GM12878 (cell line): ENCODE measurements at regions not wholly inside any gene's neighbourhood (a gene's known extent, or its start where the extent isn't known, plus 50 kb on each side); places are given as distances from the start of the nearest gene placed in this dataset.

Experiments used
- ATAC-seq: fragments of 200-7000 bp; cut with Tn5 transposase; 3 replicates; pipeline ENCODE4 v1.9.1; 2020; ENCODE audit warnings: mild to moderate bottlenecking, moderate library complexity
- BruUV-seq: library from RNA; stranded (reverse); fragments of 400-500 nt; replicated peaks from 2 replicates; lab custom pipeline; 2021; lab: Mats Ljungman, UMichigan
- CTCF ChIA-PET: fragments of 300-600 bp; sonication (Branson Sonifier 250); formaldehyde crosslinking; extraction: SDS; loops from one replicate; lab custom pipeline; 2021; ENCODE audit warnings: inconsistent platforms; lab: Yijun Ruan, JAX
- POLR2A ChIA-PET: fragments of 350-600 bp; formaldehyde crosslinking; extraction: SDS; loops from one replicate; lab custom pipeline; 2021; ENCODE audit warnings: inconsistent platforms; lab: Charles Lee
- RAD21 ChIA-PET: fragments of 300-600 bp; sonication (Branson Sonifier 250); formaldehyde crosslinking; loops from one replicate; lab custom pipeline; 2023; ENCODE audit warnings: antibody characterized with exemption; ENCODE audit not compliant: unreplicated experiment; lab: Charles Lee
- SMC1A ChIA-PET: fragments of 300-600 bp; sonication (Branson Sonifier 250); formaldehyde crosslinking; loops from one replicate; lab custom pipeline; 2023; ENCODE audit not compliant: unreplicated experiment, uncharacterized antibody; lab: Charles Lee
- DNase-seq: peaks from one replicate; pipeline ENCODE4 v3.0.0-alpha.2; 2011; ENCODE audit warnings: low read depth, low spot score
- FAIRE-seq: peaks from 3 replicates; lab custom pipeline; 2011; peaks lifted over from hg19 to GRCh38; lab: Jason Lieb, UNC
- H2AFZ ChIP-seq: 2 replicates; pipeline ENCODE4 v1.6.0; 2011; ENCODE audit warnings: low read depth, low read length, control low read depth; ENCODE audit not compliant: control insufficient read depth
- H3K27ac ChIP-seq: 2 replicates; pipeline ENCODE4 v1.5.1; 2011; ENCODE audit warnings: control low read depth; ENCODE audit not compliant: control insufficient read depth, insufficient read depth
- H3K27me3 ChIP-seq, 2 experiments: replicated peaks in 1 of 2; 2 replicates each; pipeline versions ENCODE4 v1.6.0 to v1.6.1; 2011; ENCODE audit warnings: low read length in 1 of 2; ENCODE audit not compliant: control insufficient read depth in 2 of 2, insufficient read depth in 2 of 2
- H3K36me3 ChIP-seq, 2 experiments: 2 replicates each; pipeline ENCODE4 v1.5.1; 2011; ENCODE audit warnings: low read length in 1 of 2; ENCODE audit not compliant: control insufficient read depth in 2 of 2, insufficient read depth in 2 of 2
- H3K4me1 ChIP-seq: 2 replicates; pipeline ENCODE4 v1.6.1; 2011; ENCODE audit warnings: mild to moderate bottlenecking, low read length, moderate library complexity, mixed read lengths; ENCODE audit not compliant: control insufficient read depth, insufficient read depth
- H3K4me2 ChIP-seq: 2 replicates; pipeline ENCODE4 v1.6.0; 2011; ENCODE audit warnings: control low read depth; ENCODE audit not compliant: control insufficient read depth, insufficient read depth
- H3K4me3 ChIP-seq: fragments of 200-600 bp; sonication (generic); 2 replicates; pipeline ENCODE4 v1.5.1; 2016
- H3K79me2 ChIP-seq: 2 replicates; pipeline ENCODE4 v1.6.0; 2011; ENCODE audit warnings: low read length; ENCODE audit not compliant: control insufficient read depth, insufficient read depth
- H3K9ac ChIP-seq: 2 replicates; pipeline ENCODE4 v1.8.0; 2011; ENCODE audit warnings: low read length, control low read depth, mixed read lengths; ENCODE audit not compliant: control insufficient read depth, insufficient read depth
- H3K9me3 ChIP-seq: replicated peaks from 3 replicates; pipeline ENCODE4 v1.5.1; 2011; ENCODE audit warnings: mild to moderate bottlenecking, low read length; ENCODE audit not compliant: control insufficient read depth, insufficient read depth
- H4K20me1 ChIP-seq: 2 replicates; pipeline ENCODE4 v1.6.0; 2011; ENCODE audit not compliant: control insufficient read depth, insufficient read depth
- CBFB ChIP-seq: IDR thresholded peaks from 2 replicates; pipeline ENCODE4 v1.6.1; 2016; ENCODE audit warnings: antibody characterized with exemption, low read depth
- ELK1 ChIP-seq: IDR thresholded peaks from 2 replicates; pipeline ENCODE4 v1.6.1; 2012; ENCODE audit warnings: low read depth, low read length, improper control_type of control experiment
- EZH2 ChIP-seq: IDR thresholded peaks from 2 replicates; pipeline ENCODE4 v1.6.1; 2012; ENCODE audit warnings: low read depth, mild to moderate bottlenecking, control low read depth, inconsistent platforms, low read length, borderline replicate concordance; ENCODE audit not compliant: control insufficient read depth
- HDAC6 ChIP-seq: fragments of 200-600 bp; sonication (generic); IDR thresholded peaks from one replicate; pipeline ENCODE4 v1.8.0; 2017; ENCODE audit warnings: antibody characterized with exemption; ENCODE audit not compliant: unreplicated experiment
- IRF4 ChIP-seq: IDR thresholded peaks from 2 replicates; pipeline ENCODE4 v1.6.1; 2011; ENCODE audit warnings: low read depth, low read length
- POLR2AphosphoS2 ChIP-seq: IDR thresholded peaks from 2 replicates; pipeline ENCODE4 v1.6.1; 2011; ENCODE audit warnings: low read depth, mild to moderate bottlenecking, low read length, improper control_type of control experiment, moderate library complexity
- RELB ChIP-seq: fragments of 450-650 bp; IDR thresholded peaks from 2 replicates; pipeline ENCODE4 v1.6.1; 2017; ENCODE audit warnings: low read depth, mild to moderate bottlenecking, moderate library complexity
- RUNX3 ChIP-seq: IDR thresholded peaks from 2 replicates; pipeline ENCODE4 v1.6.1; 2012; ENCODE audit warnings: low read length, inconsistent platforms
- SIN3A ChIP-seq: IDR thresholded peaks from 2 replicates; pipeline ENCODE4 v1.6.1; 2012; ENCODE audit warnings: low read depth, low read length, improper control_type of control experiment
- SREBF2 ChIP-seq: IDR thresholded peaks from 2 replicates; pipeline ENCODE4 v1.6.1; 2012; ENCODE audit warnings: mild to moderate bottlenecking, low read length
- WRNIP1 ChIP-seq: IDR thresholded peaks from 2 replicates; pipeline ENCODE4 v1.6.1; 2011; ENCODE audit warnings: low read depth, low read length, improper control_type of control experiment, borderline replicate concordance
- YBX1 ChIP-seq: fragments of 450-650 bp; IDR thresholded peaks from 2 replicates; pipeline ENCODE4 v1.6.1; 2016; ENCODE audit warnings: antibody characterized with exemption
- ZBTB40 ChIP-seq: fragments of 450-650 bp; IDR thresholded peaks from 2 replicates; pipeline ENCODE4 v1.6.1; 2016; ENCODE audit warnings: mild to moderate bottlenecking, moderate library complexity, borderline replicate concordance
- ZNF217 ChIP-seq: fragments of 450-650 bp; IDR thresholded peaks from 2 replicates; pipeline ENCODE4 v1.6.1; 2017; ENCODE audit warnings: antibody characterized with exemption, mild to moderate bottlenecking
- WGBS: methylation state at CpG from one replicate; pipeline ENCODE4 v1.1.6; 2016; ENCODE audit warnings: low lambda C conversion rate; ENCODE audit not compliant: insufficient replicate concordance, insufficient coverage; ENCODE audit errors: missing lambda C conversion rate; 5-methylcytosine and 5-hydroxymethylcytosine counted together
- in situ Hi-C: fragments of 300-500 bp; cut with MboI; formaldehyde crosslinking; loops from 9 replicates; pipeline ENCODE4 v1.14.3; 2018; ENCODE audit warnings: mixed read lengths
- intact Hi-C: fragments of 100-400 bp; cut with micrococcal nuclease; formaldehyde crosslinking; loops from one replicate; pipeline ENCODE4 v1.14.2; 2022; ENCODE audit not compliant: unreplicated experiment

GRCh38 chr6:71126506-71126905 lies 162.1 kb upstream of the OGFRL1 start (continued):
- no peak for TF ChIP-seq ZBTB40
- TF ChIP-seq, all 136 proteins: peak for 0

- ATAC-seq: no peak
- FAIRE-seq: no peak
- intact Hi-C loops (no loop called here), in situ Hi-C loops (no loop called here)
- no TSS peak for BruUV-seq
- Histone ChIP-seq H3K4me2 (no peak overlapping the region), H3K9me3 (no peaks in the 10 kb centered on the region), H3K79me2 (no peaks in the 10 kb centered on the region), H3K27ac (no peak overlapping the region), H3K9ac (no peak overlapping the region), H3K36me3 (no peaks in the 10 kb centered on the region), H3K4me1 (no peaks in the 10 kb centered on the region), H3K27me3 (no peaks in the 10 kb centered on the region), H3K4me3 (no peak overlapping the region), H2AFZ (no peak overlapping the region), H4K20me1 (no peaks in the 10 kb centered on the region)
- POLR2A ChIA-PET: no interaction called here
- SMC1A ChIA-PET: no interaction called here
- DNase-seq: no peak
- RAD21 ChIA-PET: no interaction called here
- WGBS: 33% methylated on average over 3 of the region's 3 CpGs
- CTCF ChIA-PET: no interaction called here
- no peak for TF ChIP-seq IRF4
- TF ChIP-seq RELB: no peak
- no peak for TF ChIP-seq POLR2AphosphoS2
- no peak for TF ChIP-seq RUNX3
- TF ChIP-seq EZH2: no peak
- TF ChIP-seq SIN3A: no peak
- no peak for TF ChIP-seq WRNIP1
- no peak for TF ChIP-seq YBX1
- TF ChIP-seq ZNF217: no peak
- no peak for TF ChIP-seq ELK1
- no peak for TF ChIP-seq HDAC6
- no peak for TF ChIP-seq SREBF2
- no peak for TF ChIP-seq CBFB
Observed at GRCh38 chr6:71127374-71127773, 161.2 kb upstream of the OGFRL1 start.
